ENCODE measurements at regions not wholly inside any gene's neighbourhood (a gene's known extent, or its start where the extent isn't known, plus 50 kb on each side); places are given as distances from the start of the nearest gene placed in this dataset.

GRCh38 chr13:56187331-56187730, 953.4 kb upstream of the PRR20A start:
- no peak for TF ChIP-seq CTCF (conservative IDR thresholded peaks at IDR 0.05; ENCODE audit: low read length)
- TF ChIP-seq EZH2phosphoT487 (IDR thresholded peaks at IDR 0.05; ENCODE audit: borderline replicate concordance, low read depth, low read length), result no peak
